ENCODE measurements at regions not wholly inside any gene's neighbourhood (a gene's known extent, or its start where the extent isn't known, plus 50 kb on each side); places are given as distances from the start of the nearest gene placed in this dataset.

- 98% methylated on average over 4 of the region's 5 CpGs for WGBS (ENCODE audit: insufficient coverage)
- POLR2A ChIA-PET, result no interaction called here
- CTCF ChIA-PET, result no interaction called here
Measured at GRCh38 chr18:67901573-67901972, 385.1 kb upstream of the DSEL start.

GRCh38 chr18:67896451-67896850, 379.9 kb upstream of the DSEL start:
- WGBS (ENCODE audit: insufficient coverage), result 90% methylated on average over 1 of the region's 1 CpG
- H3K27ac ChIP-seq (ENCODE audit: insufficient read depth in 1 of 2, low read depth in 1 of 2, low read length in 2 of 2, poor library complexity in 1 of 2, severe bottlenecking in 2 of 2), result no peak overlapping the region

More at GRCh38 chr18:67901573-67901972, 385.1 kb upstream of the DSEL start:
- H3K36me3 ChIP-seq (ENCODE audit: control insufficient read depth in 4 of 4, insufficient read depth in 4 of 4, low read length in 3 of 4), result no peaks in the 10 kb centered on the region
- no peak overlapping the region for H3K4me3 ChIP-seq (ENCODE audit: control insufficient read depth in 1 of 7, extremely low read depth in 1 of 7, insufficient read depth in 4 of 7, low read depth in 2 of 7, low read length in 6 of 7)
- H3K9me3 ChIP-seq (ENCODE audit: control extremely low read depth in 1 of 5, control insufficient read depth in 4 of 5, insufficient read depth in 2 of 5, low read depth in 1 of 5, low read length in 4 of 5), result no peaks in the 10 kb centered on the region
- no peak overlapping the region for H3K27ac ChIP-seq (ENCODE audit: insufficient read depth in 1 of 2, low read depth in 1 of 2, low read length in 2 of 2, poor library complexity in 1 of 2, severe bottlenecking in 2 of 2)
- no peaks in the 10 kb centered on the region for H3K27me3 ChIP-seq (replicated peaks in 2 of 5; ENCODE audit: control insufficient read depth in 4 of 5, insufficient read depth in 5 of 5, low read length in 4 of 5)
- no peak for DNase-seq
- no peaks in the 10 kb centered on the region for H3K4me1 ChIP-seq (ENCODE audit: control extremely low read depth in 1 of 4, control insufficient read depth in 4 of 4, insufficient read depth in 4 of 4, low read length in 3 of 4)

GRCh38 chr18:67893916-67894315, 377.4 kb upstream of the DSEL start:
- H3K9me3 ChIP-seq (ENCODE audit: control extremely low read depth in 1 of 5, control insufficient read depth in 4 of 5, insufficient read depth in 2 of 5, low read depth in 1 of 5, low read length in 4 of 5), result no peaks in the 10 kb centered on the region
- CTCF ChIA-PET, result no interaction called here
- no peaks in the 10 kb centered on the region for H3K4me1 ChIP-seq (ENCODE audit: control extremely low read depth in 1 of 4, control insufficient read depth in 4 of 4, insufficient read depth in 4 of 4, low read length in 3 of 4)
- H3K36me3 ChIP-seq (ENCODE audit: control insufficient read depth in 4 of 4, insufficient read depth in 4 of 4, low read length in 3 of 4), result no peaks in the 10 kb centered on the region
- H3K4me3 ChIP-seq (ENCODE audit: control insufficient read depth in 1 of 7, extremely low read depth in 1 of 7, insufficient read depth in 4 of 7, low read depth in 2 of 7, low read length in 6 of 7), result no peak overlapping the region
- H3K27ac ChIP-seq (ENCODE audit: insufficient read depth in 1 of 2, low read depth in 1 of 2, low read length in 2 of 2, poor library complexity in 1 of 2, severe bottlenecking in 2 of 2), result no peak overlapping the region
- WGBS (ENCODE audit: insufficient coverage), result 50% methylated on average over 1 of the region's 3 CpGs
- POLR2A ChIA-PET, result no interaction called here
- no peaks in the 10 kb centered on the region for H3K27me3 ChIP-seq (replicated peaks in 2 of 5; ENCODE audit: control insufficient read depth in 4 of 5, insufficient read depth in 5 of 5, low read length in 4 of 5)
- no peak for DNase-seq

More at GRCh38 chr18:67896451-67896850, 379.9 kb upstream of the DSEL start:
- no peaks in the 10 kb centered on the region for H3K27me3 ChIP-seq (replicated peaks in 2 of 5; ENCODE audit: control insufficient read depth in 4 of 5, insufficient read depth in 5 of 5, low read length in 4 of 5)
- no peaks in the 10 kb centered on the region for H3K4me1 ChIP-seq (ENCODE audit: control extremely low read depth in 1 of 4, control insufficient read depth in 4 of 4, insufficient read depth in 4 of 4, low read length in 3 of 4)
- POLR2A ChIA-PET, result no interaction called here
- no peaks in the 10 kb centered on the region for H3K9me3 ChIP-seq (ENCODE audit: control extremely low read depth in 1 of 5, control insufficient read depth in 4 of 5, insufficient read depth in 2 of 5, low read depth in 1 of 5, low read length in 4 of 5)
- H3K4me3 ChIP-seq (ENCODE audit: control insufficient read depth in 1 of 7, extremely low read depth in 1 of 7, insufficient read depth in 4 of 7, low read depth in 2 of 7, low read length in 6 of 7), result no peak overlapping the region
- CTCF ChIA-PET, result no interaction called here
- H3K36me3 ChIP-seq (ENCODE audit: control insufficient read depth in 4 of 4, insufficient read depth in 4 of 4, low read length in 3 of 4), result no peaks in the 10 kb centered on the region
- no peak for DNase-seq

- CTCF ChIA-PET, result no interaction called here
- WGBS (ENCODE audit: insufficient coverage), result 11% methylated on average over 1 of the region's 3 CpGs
- POLR2A ChIA-PET, result no interaction called here
- no peak for DNase-seq
- Histone ChIP-seq H3K4me3 (ENCODE audit: control insufficient read depth in 1 of 7, extremely low read depth in 1 of 7, insufficient read depth in 4 of 7, low read depth in 2 of 7, low read length in 6 of 7) (no peak overlapping the region), H3K36me3 (ENCODE audit: control insufficient read depth in 4 of 4, insufficient read depth in 4 of 4, low read length in 3 of 4) (no peaks in the 10 kb centered on the region), H3K9me3 (ENCODE audit: control extremely low read depth in 1 of 5, control insufficient read depth in 4 of 5, insufficient read depth in 2 of 5, low read depth in 1 of 5, low read length in 4 of 5) (no peaks in the 10 kb centered on the region), H3K4me1 (ENCODE audit: control extremely low read depth in 1 of 4, control insufficient read depth in 4 of 4, insufficient read depth in 4 of 4, low read length in 3 of 4) (no peaks in the 10 kb centered on the region), H3K27ac (ENCODE audit: insufficient read depth in 1 of 2, low read depth in 1 of 2, low read length in 2 of 2, poor library complexity in 1 of 2, severe bottlenecking in 2 of 2) (no peak overlapping the region), H3K27me3 (replicated peaks in 2 of 5; ENCODE audit: control insufficient read depth in 4 of 5, insufficient read depth in 5 of 5, low read length in 4 of 5) (no peaks in the 10 kb centered on the region)
Measured at GRCh38 chr18:67876871-67877270, 360.4 kb upstream of the DSEL start.

- Histone ChIP-seq H3K36me3 (ENCODE audit: control insufficient read depth in 4 of 4, insufficient read depth in 4 of 4, low read length in 3 of 4) (no peaks in the 10 kb centered on the region), H3K9me3 (ENCODE audit: control extremely low read depth in 1 of 5, control insufficient read depth in 4 of 5, insufficient read depth in 2 of 5, low read depth in 1 of 5, low read length in 4 of 5) (no peaks in the 10 kb centered on the region), H3K4me1 (ENCODE audit: control extremely low read depth in 1 of 4, control insufficient read depth in 4 of 4, insufficient read depth in 4 of 4, low read length in 3 of 4) (no peaks in the 10 kb centered on the region), H3K27me3 (replicated peaks in 2 of 5; ENCODE audit: control insufficient read depth in 4 of 5, insufficient read depth in 5 of 5, low read length in 4 of 5) (no peaks in the 10 kb centered on the region), H3K4me3 (ENCODE audit: control insufficient read depth in 1 of 7, extremely low read depth in 1 of 7, insufficient read depth in 4 of 7, low read depth in 2 of 7, low read length in 6 of 7) (no peak overlapping the region), H3K27ac (ENCODE audit: insufficient read depth in 1 of 2, low read depth in 1 of 2, low read length in 2 of 2, poor library complexity in 1 of 2, severe bottlenecking in 2 of 2) (no peak overlapping the region)
- WGBS (ENCODE audit: insufficient coverage), result no CpG with 5 or more reads among the region's 1 CpG
- ChIA-PET CTCF (no interaction called here), POLR2A (no interaction called here)
- DNase-seq, result no peak
Measured at GRCh38 chr18:67875944-67876343, 359.4 kb upstream of the DSEL start.

GRCh38 chr18:67875060-67875459, 358.5 kb upstream of the DSEL start:
- POLR2A ChIA-PET, result no interaction called here
- CTCF ChIA-PET, result no interaction called here
- no CpG with 5 or more reads among the region's 1 CpG for WGBS (ENCODE audit: insufficient coverage)

GRCh38 chr18:67865400-67865799, 348.9 kb upstream of the DSEL start:
- Histone ChIP-seq H3K9me3 (ENCODE audit: control extremely low read depth in 1 of 5, control insufficient read depth in 4 of 5, insufficient read depth in 2 of 5, low read depth in 1 of 5, low read length in 4 of 5) (no peaks in the 10 kb centered on the region), H3K27ac (ENCODE audit: insufficient read depth in 1 of 2, low read depth in 1 of 2, low read length in 2 of 2, poor library complexity in 1 of 2, severe bottlenecking in 2 of 2) (no peak overlapping the region), H3K36me3 (ENCODE audit: control insufficient read depth in 4 of 4, insufficient read depth in 4 of 4, low read length in 3 of 4) (no peaks in the 10 kb centered on the region), H3K4me1 (ENCODE audit: control extremely low read depth in 1 of 4, control insufficient read depth in 4 of 4, insufficient read depth in 4 of 4, low read length in 3 of 4) (no peaks in the 10 kb centered on the region), H3K4me3 (ENCODE audit: control insufficient read depth in 1 of 7, extremely low read depth in 1 of 7, insufficient read depth in 4 of 7, low read depth in 2 of 7, low read length in 6 of 7) (no peak overlapping the region), H3K27me3 (replicated peaks in 2 of 5; ENCODE audit: control insufficient read depth in 4 of 5, insufficient read depth in 5 of 5, low read length in 4 of 5) (no peaks in the 10 kb centered on the region)
- ChIA-PET CTCF (interaction anchor here (1.3 kb wide), 1 partner anchor 8 kb away, joined by 3 read pairs; no protein-coding TSS in a partner anchor), POLR2A (no interaction called here)
- 84% methylated on average over 4 of the region's 4 CpGs for WGBS (ENCODE audit: insufficient coverage)
- DNase-seq, result no peak

More at GRCh38 chr18:67875060-67875459, 358.5 kb upstream of the DSEL start:
- no peaks in the 10 kb centered on the region for H3K4me1 ChIP-seq (ENCODE audit: control extremely low read depth in 1 of 4, control insufficient read depth in 4 of 4, insufficient read depth in 4 of 4, low read length in 3 of 4)
- no peak overlapping the region for H3K27ac ChIP-seq (ENCODE audit: insufficient read depth in 1 of 2, low read depth in 1 of 2, low read length in 2 of 2, poor library complexity in 1 of 2, severe bottlenecking in 2 of 2)
- no peaks in the 10 kb centered on the region for H3K27me3 ChIP-seq (replicated peaks in 2 of 5; ENCODE audit: control insufficient read depth in 4 of 5, insufficient read depth in 5 of 5, low read length in 4 of 5)
- no peak overlapping the region for H3K4me3 ChIP-seq (ENCODE audit: control insufficient read depth in 1 of 7, extremely low read depth in 1 of 7, insufficient read depth in 4 of 7, low read depth in 2 of 7, low read length in 6 of 7)
- DNase-seq, result no peak
- H3K36me3 ChIP-seq (ENCODE audit: control insufficient read depth in 4 of 4, insufficient read depth in 4 of 4, low read length in 3 of 4), result no peaks in the 10 kb centered on the region
- H3K9me3 ChIP-seq (ENCODE audit: control extremely low read depth in 1 of 5, control insufficient read depth in 4 of 5, insufficient read depth in 2 of 5, low read depth in 1 of 5, low read length in 4 of 5), result no peaks in the 10 kb centered on the region
